ENCODE measurements at regions not wholly inside any gene's neighbourhood (a gene's known extent, or its start where the extent isn't known, plus 50 kb on each side); places are given as distances from the start of the nearest gene placed in this dataset.
A peak's percentile ranks its signal among the peaks of the same experiment; 100 is the strongest.

DNA sequence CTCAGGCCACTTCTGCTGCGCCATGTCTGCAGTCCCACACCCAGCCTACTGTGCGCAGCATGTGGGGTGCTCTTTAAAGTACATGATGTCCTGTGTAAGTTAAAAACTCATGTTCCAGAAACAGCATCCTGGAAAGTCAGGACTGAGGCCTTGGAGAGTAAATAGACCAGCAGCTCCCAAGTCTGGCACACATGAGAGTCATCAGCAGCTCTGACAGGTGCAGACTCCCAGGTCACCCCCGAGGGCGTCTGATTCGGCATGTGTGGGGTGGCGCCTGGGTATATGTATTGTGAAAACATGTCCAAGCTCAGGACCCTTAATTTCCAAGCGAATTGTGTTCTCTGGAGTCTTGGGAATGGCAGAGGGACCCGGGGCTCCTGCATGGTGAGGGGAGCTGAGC, 120.1 kb upstream of the RUNX3 start:
- H3K36me3 Mint-ChIP-seq (ENCODE audit: low read depth): no peaks in the 10 kb centered on the region
- no peak overlapping the region for H3K4me3 Mint-ChIP-seq
- peaks cover 29% of the 10 kb centered on the region for H3K27me3 Mint-ChIP-seq (ENCODE audit: low read depth)
- H3K27ac Mint-ChIP-seq: no peak overlapping the region
- TF ChIP-seq, protein P1, sequence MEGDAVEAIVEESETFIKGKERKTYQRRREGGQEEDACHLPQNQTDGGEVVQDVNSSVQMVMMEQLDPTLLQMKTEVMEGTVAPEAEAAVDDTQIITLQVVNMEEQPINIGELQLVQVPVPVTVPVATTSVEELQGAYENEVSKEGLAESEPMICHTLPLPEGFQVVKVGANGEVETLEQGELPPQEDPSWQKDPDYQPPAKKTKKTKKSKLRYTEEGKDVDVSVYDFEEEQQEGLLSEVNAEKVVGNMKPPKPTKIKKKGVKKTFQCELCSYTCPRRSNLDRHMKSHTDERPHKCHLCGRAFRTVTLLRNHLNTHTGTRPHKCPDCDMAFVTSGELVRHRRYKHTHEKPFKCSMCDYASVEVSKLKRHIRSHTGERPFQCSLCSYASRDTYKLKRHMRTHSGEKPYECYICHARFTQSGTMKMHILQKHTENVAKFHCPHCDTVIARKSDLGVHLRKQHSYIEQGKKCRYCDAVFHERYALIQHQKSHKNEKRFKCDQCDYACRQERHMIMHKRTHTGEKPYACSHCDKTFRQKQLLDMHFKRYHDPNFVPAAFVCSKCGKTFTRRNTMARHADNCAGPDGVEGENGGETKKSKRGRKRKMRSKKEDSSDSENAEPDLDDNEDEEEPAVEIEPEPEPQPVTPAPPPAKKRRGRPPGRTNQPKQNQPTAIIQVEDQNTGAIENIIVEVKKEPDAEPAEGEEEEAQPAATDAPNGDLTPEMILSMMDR (IDR thresholded peaks at IDR 0.05; ENCODE audit: unreplicated experiment in 3 of 3): no peak
- no peaks in the 10 kb centered on the region for H3K9me3 Mint-ChIP-seq
- H3K4me1 Mint-ChIP-seq: peaks cover 27% of the 10 kb centered on the region

DNA sequence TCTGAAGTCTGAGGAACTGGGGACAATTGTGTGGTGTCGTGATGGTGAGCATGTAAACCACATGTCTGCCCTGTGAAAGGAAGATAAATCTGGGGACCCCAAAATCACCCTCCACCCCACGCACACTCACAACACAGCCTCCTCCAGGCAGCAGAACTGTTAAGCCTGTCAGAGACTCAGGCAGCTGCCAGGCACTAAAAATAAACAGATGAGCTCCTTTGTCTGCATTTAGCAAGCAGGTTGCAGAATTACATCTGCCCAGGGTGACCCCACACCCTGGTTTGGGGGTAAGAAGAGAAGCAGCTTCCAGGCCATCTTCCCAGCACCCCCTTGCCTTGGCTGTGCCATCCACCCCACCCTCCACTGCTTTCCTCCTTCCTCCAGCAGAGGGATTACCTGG, 119.1 kb upstream of the RUNX3 start:
- TF ChIP-seq, protein P1 (IDR thresholded peaks at IDR 0.05; ENCODE audit: unreplicated experiment in 3 of 3): no peak
- H3K4me1 Mint-ChIP-seq: peaks cover 22% of the 10 kb centered on the region
- H3K27ac Mint-ChIP-seq: no peak overlapping the region
- peaks cover 21% of the 10 kb centered on the region for H3K27me3 Mint-ChIP-seq (ENCODE audit: low read depth)
- H3K4me3 Mint-ChIP-seq: no peak overlapping the region
- no peaks in the 10 kb centered on the region for H3K36me3 Mint-ChIP-seq (ENCODE audit: low read depth)
- no peaks in the 10 kb centered on the region for H3K9me3 Mint-ChIP-seq

DNA sequence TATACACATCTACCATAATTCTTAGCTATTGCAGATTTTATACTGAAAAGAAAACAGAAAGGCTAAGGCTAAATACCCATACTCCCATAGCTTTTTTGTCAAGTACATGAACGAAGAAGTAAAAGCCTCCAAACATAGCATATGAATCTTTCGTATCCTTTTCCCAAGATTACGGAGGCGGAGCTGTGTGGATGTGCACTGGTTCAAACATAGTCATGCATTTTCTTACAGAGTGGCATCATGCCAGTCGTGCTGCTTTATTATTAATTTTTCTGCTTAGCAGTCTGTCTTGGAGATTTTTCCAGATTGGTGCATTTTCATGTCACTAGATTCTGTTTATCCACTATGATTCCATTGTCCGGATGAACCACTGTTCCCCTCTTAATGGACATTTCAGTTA, 118.7 kb upstream of the RUNX3 start:
- H3K36me3 Mint-ChIP-seq (ENCODE audit: low read depth): no peaks in the 10 kb centered on the region
- no peak overlapping the region for H3K4me3 Mint-ChIP-seq
- peak overlapping the region in 1 of 3 experiments; percentile 42 for H3K27ac Mint-ChIP-seq
- H3K27me3 Mint-ChIP-seq (ENCODE audit: low read depth): peaks cover 23% of the 10 kb centered on the region
- no peaks in the 10 kb centered on the region for H3K9me3 Mint-ChIP-seq
- peaks cover 22% of the 10 kb centered on the region for H3K4me1 Mint-ChIP-seq
- TF ChIP-seq, protein P1 (IDR thresholded peaks at IDR 0.05; ENCODE audit: unreplicated experiment in 3 of 3): no peak

DNA sequence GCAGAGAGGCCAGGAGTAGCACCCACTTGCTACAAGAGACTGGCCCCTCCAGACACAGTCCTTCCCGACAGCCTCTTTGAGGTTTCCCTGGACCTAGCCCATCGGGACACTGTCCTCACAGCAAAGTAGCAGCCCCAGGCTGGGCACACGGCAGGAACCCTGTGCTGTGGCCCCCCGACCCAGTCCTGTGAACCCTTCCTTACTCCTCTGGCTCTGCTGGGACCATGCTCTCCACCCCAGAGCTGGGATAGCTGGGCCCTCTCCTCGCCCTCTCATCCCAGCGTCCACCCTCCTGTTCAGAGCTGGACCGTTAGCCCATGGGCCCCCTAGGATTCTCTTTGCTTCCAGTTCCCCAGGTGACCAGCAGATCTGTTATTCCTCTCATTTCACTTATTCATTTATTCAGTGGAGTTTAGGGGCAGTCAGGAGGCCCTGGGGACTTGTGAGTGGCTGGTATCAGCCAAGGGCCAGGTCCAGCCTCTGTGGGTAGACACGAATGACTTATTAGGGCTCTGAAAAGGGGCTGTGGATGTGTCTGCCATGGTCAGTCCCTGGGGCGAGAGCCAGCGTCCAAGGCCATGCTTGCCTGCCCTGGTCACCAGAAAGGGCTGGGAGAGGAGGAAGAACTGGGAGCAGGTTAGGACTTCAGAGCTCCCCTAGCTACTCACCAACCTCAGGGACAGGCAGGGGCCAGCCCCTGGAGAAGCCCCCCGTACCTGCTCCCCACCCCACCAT, 117.6 kb upstream of the RUNX3 start:
- Mint-ChIP-seq H3K27ac (no peak overlapping the region), H3K36me3 (ENCODE audit: low read depth) (no peaks in the 10 kb centered on the region), H3K9me3 (no peaks in the 10 kb centered on the region), H3K27me3 (ENCODE audit: low read depth) (peaks cover 19% of the 10 kb centered on the region), H3K4me1 (peaks cover 22% of the 10 kb centered on the region), H3K4me3 (no peak overlapping the region)
- TF ChIP-seq, protein P1 (IDR thresholded peaks at IDR 0.05; ENCODE audit: unreplicated experiment in 3 of 3): no peak

DNA sequence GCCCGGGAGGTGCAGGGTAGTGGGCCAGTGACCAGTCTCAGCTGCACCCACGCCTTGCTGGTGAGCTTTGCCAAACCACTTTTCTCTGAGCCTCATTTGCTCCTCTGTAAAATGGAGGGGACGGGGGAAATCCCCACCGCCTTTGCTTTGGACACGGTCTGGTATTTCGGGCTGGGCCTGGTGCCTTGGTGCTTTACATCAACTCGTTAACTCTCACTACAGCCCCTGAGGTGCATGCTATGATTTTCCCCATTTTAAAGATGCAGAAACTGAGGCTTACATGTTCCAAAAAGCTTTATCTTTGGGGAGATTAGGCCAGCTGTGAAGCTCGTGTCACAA, 116.1 kb upstream of the RUNX3 start:
- Mint-ChIP-seq H3K4me1 (peaks cover 22% of the 10 kb centered on the region), H3K27me3 (ENCODE audit: low read depth) (peaks cover 16% of the 10 kb centered on the region), H3K9me3 (no peaks in the 10 kb centered on the region), H3K4me3 (no peak overlapping the region), H3K27ac (no peak overlapping the region), H3K36me3 (ENCODE audit: low read depth) (no peaks in the 10 kb centered on the region)
- TF ChIP-seq, protein P1 (IDR thresholded peaks at IDR 0.05; ENCODE audit: unreplicated experiment in 3 of 3): no peak

All from nephron (organoid).